IPS-20b (cell line): ENCODE measurements at regions not wholly inside any gene's neighbourhood (a gene's known extent, or its start where the extent isn't known, plus 50 kb on each side); places are given as distances from the start of the nearest gene placed in this dataset.

Experiments used
- H3K27ac ChIP-seq: one replicate; pipeline ENCODE4 v1.5.1; 2013; ENCODE audit warnings: low read length
- H3K27me3 ChIP-seq: 2 replicates; pipeline ENCODE4 v1.6.1; 2013; ENCODE audit warnings: mild to moderate bottlenecking, low read length, inconsistent platforms; ENCODE audit not compliant: insufficient read depth
- H3K36me3 ChIP-seq: 2 replicates; pipeline ENCODE4 v1.6.1; 2013; ENCODE audit warnings: low read depth, mild to moderate bottlenecking, inconsistent platforms, low read length, moderate library complexity; ENCODE audit not compliant: insufficient read depth
- H3K4me1 ChIP-seq: 2 replicates; pipeline ENCODE4 v1.6.1; 2013; ENCODE audit warnings: mild to moderate bottlenecking, control low read depth, inconsistent platforms, low read length, moderate library complexity; ENCODE audit not compliant: insufficient read depth
- H3K4me3 ChIP-seq: 2 replicates; pipeline ENCODE4 v1.5.1; 2013; ENCODE audit warnings: mild to moderate bottlenecking, low read length, inconsistent platforms
- H3K9ac ChIP-seq: 2 replicates; pipeline ENCODE4 v1.6.1; 2013; ENCODE audit warnings: low read depth, mild to moderate bottlenecking, inconsistent platforms, low read length, moderate library complexity
- H3K9me3 ChIP-seq: 2 replicates; pipeline ENCODE4 v1.6.1; 2013; ENCODE audit warnings: mild to moderate bottlenecking, low read depth, low read length, inconsistent platforms; ENCODE audit not compliant: insufficient read depth

DNA sequence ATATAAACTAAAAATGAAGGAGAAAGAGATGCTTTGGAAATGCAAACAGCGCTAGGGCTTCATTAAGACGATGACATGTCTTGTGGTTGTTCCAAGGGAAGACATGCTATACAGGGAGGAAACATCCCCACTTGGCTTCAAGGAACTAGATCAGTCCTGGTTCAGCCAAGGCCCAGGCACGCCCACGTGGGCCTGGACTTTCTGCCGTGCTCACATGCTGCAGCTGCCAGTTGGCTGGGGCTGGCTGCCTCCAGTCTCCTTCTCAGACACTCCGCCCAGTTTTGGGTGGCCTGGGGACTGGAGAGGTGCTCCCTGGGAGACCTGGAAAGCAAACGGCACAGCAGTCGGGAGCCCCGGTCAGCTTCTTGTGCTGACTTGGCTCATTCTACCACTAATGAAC, 109.6 kb downstream of the GLI2 start:
- Histone ChIP-seq H3K27me3 (no peaks in the 10 kb centered on the region), H3K4me1 (no peaks in the 10 kb centered on the region; the same call in 1 of the 2 replicates), H3K9me3 (no peaks in the 10 kb centered on the region), H3K4me3 (no peak overlapping the region), H3K27ac (no peak overlapping the region), H3K9ac (no peak overlapping the region), H3K36me3 (no peaks in the 10 kb centered on the region)

DNA sequence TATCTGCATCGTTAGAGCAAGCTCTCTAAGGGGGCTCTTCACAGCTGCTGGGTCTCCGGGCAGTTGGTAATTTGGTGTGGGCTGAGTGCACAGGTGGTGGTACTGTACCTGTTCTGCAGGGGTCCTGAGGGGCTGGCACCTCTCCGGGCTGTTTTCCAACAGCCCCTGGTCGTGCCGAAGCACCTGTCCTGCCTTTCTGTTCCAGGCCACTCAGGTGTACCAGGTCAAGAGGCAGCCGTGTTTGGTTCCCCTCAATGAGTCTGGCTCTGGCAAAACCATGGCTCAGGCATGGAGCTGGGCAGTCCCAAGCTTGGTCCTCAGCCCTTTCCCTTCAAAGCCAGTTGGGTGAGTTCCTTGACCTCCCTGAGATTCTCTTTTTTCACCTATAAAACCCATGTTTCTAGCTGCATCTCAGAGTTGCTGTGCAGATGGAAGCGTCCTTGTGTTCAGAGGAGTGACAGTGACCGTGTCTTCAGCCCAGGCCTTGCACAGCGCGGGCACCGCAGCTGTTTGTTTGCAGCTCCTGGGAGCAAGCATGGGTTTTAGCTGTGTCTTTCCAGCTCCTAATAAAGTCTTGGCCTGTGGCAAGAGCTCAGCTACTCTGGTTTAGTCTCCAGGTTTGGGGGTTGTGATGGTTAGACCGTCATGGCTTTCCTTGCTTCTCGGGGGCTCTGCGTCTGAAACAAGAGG, 110.9 kb downstream of the GLI2 start:
- Histone ChIP-seq H3K4me1 (no peaks in the 10 kb centered on the region; the same call in 1 of the 2 replicates), H3K9me3 (no peaks in the 10 kb centered on the region), H3K36me3 (no peaks in the 10 kb centered on the region), H3K4me3 (no peak overlapping the region), H3K9ac (no peak overlapping the region), H3K27me3 (no peaks in the 10 kb centered on the region), H3K27ac (no peak overlapping the region)

DNA sequence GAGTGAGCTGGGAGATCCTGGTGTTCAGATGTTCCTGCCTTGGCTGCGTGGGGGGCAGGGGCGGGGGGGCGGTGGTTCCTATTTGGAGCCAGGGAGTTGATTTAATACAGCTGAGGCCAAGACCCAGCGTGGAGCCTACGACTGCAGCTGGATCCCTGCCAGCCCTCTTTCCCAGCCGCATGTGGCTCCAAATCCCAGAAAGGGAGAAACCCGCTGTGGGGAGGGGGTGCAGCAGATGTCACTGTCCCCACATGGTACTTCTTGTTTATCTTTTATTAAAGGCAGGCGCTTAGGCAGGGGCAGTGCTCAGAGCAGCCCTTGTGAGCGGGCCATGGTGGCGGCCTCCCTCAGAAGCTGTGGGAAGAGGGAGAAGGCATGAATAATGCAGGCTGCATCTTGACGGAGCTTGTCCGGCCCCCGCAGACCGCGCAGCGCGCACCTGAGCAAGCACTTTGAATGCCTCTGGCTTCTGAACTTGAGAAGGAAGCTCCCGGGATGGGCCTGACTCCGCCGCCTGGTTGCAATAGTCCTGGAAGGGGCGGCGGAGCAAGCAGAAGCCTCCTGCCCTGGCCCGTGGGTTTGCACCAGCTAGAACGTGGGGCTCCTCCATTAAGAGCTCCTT, 112.1 kb downstream of the GLI2 start:
- Histone ChIP-seq H3K9me3 (no peaks in the 10 kb centered on the region), H3K27me3 (no peaks in the 10 kb centered on the region), H3K9ac (no peak overlapping the region), H3K4me3 (no peak overlapping the region), H3K36me3 (no peaks in the 10 kb centered on the region), H3K27ac (no peak overlapping the region), H3K4me1 (no peaks in the 10 kb centered on the region; the same call in 1 of the 2 replicates)

DNA sequence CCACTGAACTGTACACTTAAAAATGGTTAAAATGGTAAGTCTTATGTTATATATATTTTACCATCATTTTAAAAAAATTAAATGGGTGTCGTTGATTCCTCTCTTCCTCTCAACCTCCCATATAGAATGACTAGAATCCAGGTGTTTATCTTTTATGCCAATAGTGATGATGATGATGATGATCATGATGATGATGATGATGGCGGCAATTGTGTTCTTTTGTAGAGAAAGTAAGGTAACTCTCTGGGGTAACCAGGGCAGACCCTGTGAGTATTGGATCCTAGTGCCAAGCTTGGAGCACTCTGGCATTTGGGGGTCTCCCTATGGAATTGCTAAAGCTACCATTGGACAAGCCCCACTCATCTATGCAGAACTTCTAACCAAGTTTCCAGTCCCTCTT, 113.6 kb downstream of the GLI2 start:
- no peak overlapping the region for H3K9ac ChIP-seq
- H3K27ac ChIP-seq: no peak overlapping the region
- H3K27me3 ChIP-seq: no peaks in the 10 kb centered on the region
- no peaks in the 10 kb centered on the region for H3K36me3 ChIP-seq
- H3K4me3 ChIP-seq: no peak overlapping the region
- H3K4me1 ChIP-seq: no peaks in the 10 kb centered on the region; the same call in 1 of the 2 replicates
- no peaks in the 10 kb centered on the region for H3K9me3 ChIP-seq

DNA sequence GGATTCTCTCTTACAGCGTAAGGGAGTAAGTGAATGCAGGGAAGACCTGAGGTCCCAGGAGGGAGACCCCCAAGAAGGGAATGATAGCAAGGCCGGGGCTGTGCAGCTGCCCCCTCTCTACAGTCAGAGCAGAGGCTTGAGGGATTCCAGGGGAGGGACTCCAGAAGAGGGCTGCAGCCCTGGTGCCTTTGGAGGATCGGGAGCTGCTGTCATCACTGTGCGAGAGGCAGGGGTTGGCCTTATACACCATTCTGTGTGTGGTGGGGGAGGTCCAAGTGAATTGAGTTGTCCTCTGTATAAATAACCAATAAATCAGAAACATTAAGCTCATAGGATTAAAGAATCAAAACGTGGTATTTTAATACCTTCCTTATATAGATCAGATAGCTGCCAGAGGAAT, 114.9 kb downstream of the GLI2 start:
- Histone ChIP-seq H3K4me1 (no peaks in the 10 kb centered on the region; the same call in 1 of the 2 replicates), H3K4me3 (no peak overlapping the region)

DNA sequence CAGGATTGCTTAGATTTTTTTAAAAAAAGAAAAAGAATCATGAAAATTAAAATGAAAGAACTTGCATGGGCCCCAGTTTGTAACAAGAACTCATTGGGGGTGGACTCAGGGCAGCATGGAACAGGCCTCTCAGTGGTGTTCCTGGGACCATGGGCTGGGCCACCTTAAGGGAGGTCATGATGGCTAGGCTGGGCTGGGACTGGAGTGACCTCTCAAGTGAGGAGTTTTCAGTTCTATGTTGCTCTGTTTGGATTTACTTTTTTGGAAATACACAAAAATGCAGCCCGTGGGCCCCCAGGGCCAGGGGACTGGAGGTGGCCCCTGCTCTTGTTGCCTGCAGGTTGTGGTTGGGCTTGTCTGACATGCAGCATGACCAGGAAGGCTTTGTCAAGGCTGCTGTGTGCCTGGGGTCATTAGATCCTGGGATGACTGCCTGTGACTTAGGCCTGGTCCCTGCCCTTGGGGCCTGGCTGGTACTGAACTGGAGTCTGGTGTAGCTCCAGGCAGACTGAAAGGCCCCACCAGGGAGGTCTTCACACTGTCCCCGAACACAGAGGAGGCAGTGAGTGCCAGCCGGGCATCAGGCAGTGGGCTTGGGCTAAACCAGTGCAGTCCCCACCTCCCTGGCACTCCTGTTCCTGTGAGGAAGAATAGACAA, 115.6 kb downstream of the GLI2 start:
- H3K36me3 ChIP-seq: no peaks in the 10 kb centered on the region
- H3K27ac ChIP-seq: no peak overlapping the region
- no peaks in the 10 kb centered on the region for H3K9me3 ChIP-seq
- peaks cover 1% of the 10 kb centered on the region; the same call in 1 of the 2 replicates for H3K4me1 ChIP-seq
- H3K9ac ChIP-seq: no peak overlapping the region
- H3K4me3 ChIP-seq: no peak overlapping the region
- no peaks in the 10 kb centered on the region for H3K27me3 ChIP-seq

More for the DNA sequence above, 114.9 kb downstream of the GLI2 start:
- no peaks in the 10 kb centered on the region for H3K36me3 ChIP-seq
- H3K27me3 ChIP-seq: no peaks in the 10 kb centered on the region
- no peaks in the 10 kb centered on the region for H3K9me3 ChIP-seq
- no peak overlapping the region for H3K9ac ChIP-seq
- no peak overlapping the region for H3K27ac ChIP-seq

DNA sequence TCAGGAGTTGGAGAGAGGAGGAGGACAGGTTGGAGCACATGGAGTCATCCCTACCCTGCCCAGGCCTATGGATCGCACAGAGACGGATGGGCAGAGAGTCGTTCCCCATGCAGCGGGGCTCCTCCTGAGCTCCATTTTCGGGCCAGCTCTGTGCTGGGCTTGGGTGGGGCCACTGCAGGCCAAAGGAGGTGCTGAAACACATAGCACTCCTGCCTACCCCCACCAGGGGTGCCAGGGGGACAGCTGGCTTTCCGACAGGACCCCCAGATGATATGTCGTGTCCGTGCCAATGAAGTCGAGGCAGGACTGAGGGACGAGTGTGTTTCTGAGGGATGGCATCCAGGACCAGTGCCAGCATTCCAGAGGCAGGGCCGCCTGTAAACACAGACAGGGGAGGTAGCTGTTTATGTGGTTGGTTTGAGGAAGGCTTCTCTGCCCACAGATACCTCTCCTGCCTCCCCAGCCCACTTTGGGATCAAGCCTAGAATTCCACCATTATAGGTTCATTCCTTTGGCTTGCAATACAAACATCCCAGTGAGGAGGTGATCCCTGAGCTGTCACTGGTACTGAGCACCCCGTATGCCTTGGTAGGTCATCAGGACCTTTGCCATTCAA, 116.6 kb downstream of the GLI2 start:
- Histone ChIP-seq H3K9me3 (no peaks in the 10 kb centered on the region), H3K27ac (no peak overlapping the region), H3K36me3 (no peaks in the 10 kb centered on the region), H3K4me1 (peaks cover 8% of the 10 kb centered on the region; the same call in 1 of the 2 replicates), H3K27me3 (no peaks in the 10 kb centered on the region), H3K9ac (no peak overlapping the region), H3K4me3 (no peak overlapping the region)

DNA sequence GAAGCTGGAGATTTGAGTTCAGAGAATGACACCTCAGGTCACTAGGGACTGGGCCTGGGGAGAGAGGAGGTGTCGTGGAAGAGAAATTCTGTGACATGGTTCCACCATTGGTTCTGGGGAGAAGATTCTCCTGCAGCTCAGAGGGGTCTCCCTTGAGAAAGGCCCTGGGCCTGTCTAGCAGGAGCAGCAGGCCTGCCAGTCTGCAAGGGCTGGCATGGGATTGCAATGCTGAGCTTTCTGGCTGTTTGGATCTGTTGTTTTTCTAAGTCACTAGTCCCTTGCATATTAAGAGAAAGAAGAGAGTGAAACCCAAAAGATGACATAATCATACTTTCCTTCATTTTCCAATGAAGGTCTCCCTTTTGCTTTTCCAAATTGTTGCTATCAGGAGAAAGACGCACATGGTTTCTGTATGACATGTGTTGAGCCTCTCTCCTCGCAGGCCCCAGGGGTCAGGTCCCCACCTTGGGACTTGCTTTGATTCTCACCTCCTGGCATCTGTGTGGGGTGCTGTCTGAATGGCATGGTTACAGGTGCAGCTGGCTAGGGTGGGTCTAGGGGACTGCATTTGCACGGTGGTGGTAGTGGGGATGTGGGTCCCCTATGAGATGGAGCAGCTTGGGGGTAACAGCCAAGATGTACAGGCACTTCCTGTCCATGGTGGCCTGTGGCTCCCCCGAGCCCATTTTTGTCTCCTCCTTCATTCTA, 117.8 kb downstream of the GLI2 start:
- no peak overlapping the region for H3K9ac ChIP-seq
- H3K27ac ChIP-seq: no peak overlapping the region
- peaks cover 8% of the 10 kb centered on the region; the same call in 1 of the 2 replicates for H3K4me1 ChIP-seq
- H3K4me3 ChIP-seq: no peak overlapping the region
- H3K9me3 ChIP-seq: no peaks in the 10 kb centered on the region
- no peaks in the 10 kb centered on the region for H3K36me3 ChIP-seq
- H3K27me3 ChIP-seq: no peaks in the 10 kb centered on the region

DNA sequence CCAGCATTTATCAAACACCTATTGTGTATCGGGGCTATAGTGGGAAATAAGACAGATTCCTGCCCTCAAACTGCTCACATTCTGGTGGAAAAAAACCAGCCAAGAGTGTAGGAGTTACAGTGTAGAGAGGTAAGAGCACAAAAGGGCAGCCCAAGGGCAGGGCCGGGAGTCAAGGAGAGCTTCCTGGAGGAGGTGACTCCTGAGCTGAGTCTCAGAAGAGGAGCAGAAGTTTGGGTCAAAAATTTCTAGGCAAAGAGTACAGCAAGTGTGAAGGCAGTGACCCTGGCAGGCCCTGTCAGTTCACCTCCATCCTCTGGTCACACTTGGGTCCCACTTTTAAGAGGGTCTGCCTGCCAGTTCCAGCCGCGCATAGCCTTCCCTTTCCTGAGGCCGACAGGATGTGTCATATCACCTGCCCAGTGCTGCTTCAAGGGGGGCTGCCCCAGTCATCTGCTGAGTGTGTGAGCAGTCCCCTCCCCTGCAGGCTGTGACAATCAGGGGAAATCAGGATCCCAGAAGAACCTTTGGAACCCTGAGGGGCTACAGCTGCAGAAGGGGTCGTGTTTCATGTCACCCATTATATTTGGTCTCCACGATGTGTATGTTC, 118.4 kb downstream of the GLI2 start:
- Histone ChIP-seq H3K9me3 (no peaks in the 10 kb centered on the region), H3K4me3 (no peak overlapping the region), H3K9ac (no peak overlapping the region), H3K27me3 (no peaks in the 10 kb centered on the region), H3K36me3 (no peaks in the 10 kb centered on the region), H3K4me1 (peaks cover 13% of the 10 kb centered on the region; the same call in 1 of the 2 replicates), H3K27ac (no peak overlapping the region)

DNA sequence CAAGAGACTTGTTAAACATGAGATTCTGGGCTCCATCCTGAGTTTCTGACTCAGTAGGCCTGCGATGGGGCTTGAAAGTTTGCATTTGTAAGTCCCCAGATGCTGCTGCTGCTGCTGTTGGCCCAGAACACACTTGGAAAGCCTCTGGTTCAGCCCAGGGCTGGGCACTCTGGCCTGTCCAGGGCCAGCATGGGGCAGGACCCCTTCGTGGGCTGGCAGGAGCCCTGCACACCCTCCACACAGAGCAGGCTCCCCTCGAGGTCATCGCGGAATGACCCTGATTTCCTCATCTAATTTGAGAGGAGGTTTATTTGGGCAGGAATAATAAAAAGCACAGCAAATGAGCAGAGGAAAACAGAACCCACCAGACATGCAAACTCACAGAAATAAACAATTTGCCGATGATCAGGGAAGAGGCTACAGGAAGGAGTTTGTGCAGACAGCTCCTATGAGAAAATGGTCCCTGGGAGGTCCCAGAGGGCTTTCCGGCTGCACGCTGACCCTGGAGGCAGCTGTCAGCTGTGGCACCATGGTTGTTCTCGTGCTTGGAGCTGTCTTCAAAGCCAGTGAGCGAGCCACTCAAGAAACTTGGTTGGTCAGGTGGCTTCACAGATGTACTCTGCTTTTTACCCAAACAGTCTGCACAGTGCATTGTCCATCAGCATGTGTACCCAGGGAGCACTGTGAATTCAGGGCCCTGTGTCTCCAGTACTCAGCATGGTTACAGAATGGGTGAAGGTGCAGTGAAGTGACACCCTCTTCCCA, 119.3 kb downstream of the GLI2 start:
- Histone ChIP-seq H3K9me3 (no peaks in the 10 kb centered on the region), H3K9ac (no peak overlapping the region), H3K4me3 (no peak overlapping the region), H3K36me3 (no peaks in the 10 kb centered on the region), H3K4me1 (peaks cover 13% of the 10 kb centered on the region; the same call in 1 of the 2 replicates), H3K27me3 (no peaks in the 10 kb centered on the region), H3K27ac (no peak overlapping the region)
